Thoracic aorta (tissue), 2 donors: ENCODE measurements at regions not wholly inside any gene's neighbourhood (a gene's known extent, or its start where the extent isn't known, plus 50 kb on each side); places are given as distances from the start of the nearest gene placed in this dataset.

Source experiments
- ATAC-seq: fragments of 150-250 bp; one replicate; pipeline ENCODE4 v1.8.0; 2017; ENCODE audit warnings: low read depth; ENCODE audit not compliant: insufficient number of reproducible peaks, low FRiP score
- DNase-seq: peaks from one replicate; pipeline ENCODE4 v3.0.0-alpha.2; 2020; ENCODE audit warnings: low spot score
- H3K27ac ChIP-seq, 2 donors: fragments of 200-600 bp; sonication (generic); 1 replicate in 1 of 2; 2 replicates in 1 of 2; pipeline ENCODE4 v1.5.1; 2016; ENCODE audit warnings: mild to moderate bottlenecking in 2 of 2, moderate library complexity in 2 of 2
- H3K27me3 ChIP-seq: fragments of 200-600 bp; sonication (generic); replicated peaks from 2 replicates; pipeline ENCODE4 v1.6.0; 2016; ENCODE audit warnings: mild to moderate bottlenecking; ENCODE audit not compliant: insufficient read depth
- H3K36me3 ChIP-seq: fragments of 200-600 bp; sonication (generic); one replicate; pipeline ENCODE4 v1.5.1; 2016
- H3K4me1 ChIP-seq, 2 donors: fragments of 200-600 bp; sonication (generic); 1 replicate in 1 of 2; 2 replicates in 1 of 2; pipeline versions ENCODE4 v1.5.1 to v1.6.0; 2016; ENCODE audit warnings: low read depth in 2 of 2, mild to moderate bottlenecking in 1 of 2; ENCODE audit not compliant: control insufficient read depth in 1 of 2
- H3K4me3 ChIP-seq: fragments of 200-600 bp; sonication (generic); 2 replicates; pipeline ENCODE4 v1.5.1; 2016; ENCODE audit warnings: mild to moderate bottlenecking
- H3K9me3 ChIP-seq: fragments of 200-600 bp; sonication (generic); 2 replicates; pipeline ENCODE4 v1.5.1; 2016
- CTCF ChIP-seq: fragments of 200-600 bp; sonication (generic); IDR thresholded peaks from one replicate; pipeline ENCODE4 v1.5.1; 2019; ENCODE audit warnings: antibody characterized with exemption

- Histone ChIP-seq H3K36me3 (no peaks in the 10 kb centered on the region), H3K27ac (peak overlapping the region in 1 of 2 donors; percentile 12), H3K9me3 (no peaks in the 10 kb centered on the region), H3K4me3 (no peak overlapping the region), H3K4me1 (peaks cover 15 to 28% of the 10 kb centered on the region in 2 donors), H3K27me3 (no peaks in the 10 kb centered on the region)
- ATAC-seq (no peak), DNase-seq (no peak)
- no peak for TF ChIP-seq CTCF
Measured at GRCh38 chr6:40733770-40734396, 146.7 kb upstream of the LRFN2 start.

- TF ChIP-seq CTCF = no peak
- no peak for DNase-seq
- no peaks in the 10 kb centered on the region for H3K27me3 ChIP-seq
- ATAC-seq = no peak
- no peaks in the 10 kb centered on the region for H3K36me3 ChIP-seq
- no peaks in the 10 kb centered on the region for H3K9me3 ChIP-seq
- peaks cover 15 to 28% of the 10 kb centered on the region in 2 donors for H3K4me1 ChIP-seq
- H3K27ac ChIP-seq = no peak overlapping the region
- no peak overlapping the region for H3K4me3 ChIP-seq
Measured at GRCh38 chr6:40733290-40733689, 146.1 kb upstream of the LRFN2 start.

GRCh38 chr6:40732878-40733277 lies 145.7 kb upstream of the LRFN2 start:
- peaks cover 15 to 28% of the 10 kb centered on the region in 2 donors for H3K4me1 ChIP-seq
- H3K27me3 ChIP-seq = no peaks in the 10 kb centered on the region
- no peaks in the 10 kb centered on the region for H3K9me3 ChIP-seq
- no peak overlapping the region for H3K4me3 ChIP-seq
- no peak for DNase-seq
- ATAC-seq = no peak
- no peaks in the 10 kb centered on the region for H3K36me3 ChIP-seq
- H3K27ac ChIP-seq = no peak overlapping the region
- no peak for TF ChIP-seq CTCF

DNA sequence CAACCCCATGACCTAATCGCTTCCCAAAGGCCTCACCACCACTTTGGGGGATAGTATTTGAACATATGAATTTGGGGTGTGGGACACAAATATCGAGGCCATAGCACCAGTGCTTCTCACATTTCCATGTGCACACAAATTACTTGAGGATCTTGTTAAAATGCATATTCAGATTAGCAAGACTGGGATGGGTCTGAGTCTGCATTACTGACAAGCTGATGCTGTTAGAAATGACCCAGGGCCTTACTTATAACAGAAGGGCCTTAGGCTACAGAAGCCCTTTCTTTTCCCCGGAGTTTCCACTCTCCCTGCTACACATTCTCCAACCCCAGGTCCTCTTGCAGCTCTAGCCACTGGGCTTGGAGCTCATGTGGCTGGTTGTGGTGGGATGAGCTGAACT lies 141.5 kb upstream of the LRFN2 start:
- H3K27me3 ChIP-seq = no peaks in the 10 kb centered on the region
- no peak for TF ChIP-seq CTCF
- no peaks in the 10 kb centered on the region for H3K36me3 ChIP-seq
- peaks cover 15 to 24% of the 10 kb centered on the region in 2 donors for H3K4me1 ChIP-seq
- H3K27ac ChIP-seq = no peak overlapping the region
- ATAC-seq (no peak), DNase-seq (no peak)
- no peak overlapping the region for H3K4me3 ChIP-seq
- H3K9me3 ChIP-seq = no peaks in the 10 kb centered on the region

DNA sequence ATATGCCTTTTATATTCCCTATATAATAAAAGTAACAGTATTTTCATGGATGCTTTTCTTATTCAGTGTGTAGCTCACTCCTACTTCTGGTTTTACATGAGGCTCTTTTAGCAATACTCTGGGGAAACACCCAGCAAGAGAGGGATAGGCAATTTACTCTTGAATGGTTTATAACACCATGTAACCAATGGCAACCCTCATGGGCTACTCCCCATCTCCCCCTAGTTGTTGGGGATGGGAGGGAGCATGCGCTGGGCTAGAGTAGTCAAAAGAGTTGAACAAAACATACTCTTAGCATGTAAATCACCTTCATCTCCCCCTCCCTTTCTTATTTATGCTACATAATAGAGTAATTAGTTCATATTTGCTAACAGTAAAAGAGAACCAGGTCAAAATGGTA lies 140.1 kb upstream of the LRFN2 start:
- no peak for TF ChIP-seq CTCF
- no peaks in the 10 kb centered on the region for H3K9me3 ChIP-seq

More for the DNA sequence above, 140.1 kb upstream of the LRFN2 start:
- ATAC-seq (no peak), DNase-seq (no peak)
- peaks cover 6 to 10% of the 10 kb centered on the region in 2 donors for H3K4me1 ChIP-seq
- no peaks in the 10 kb centered on the region for H3K27me3 ChIP-seq
- H3K27ac ChIP-seq = no peak overlapping the region
- H3K36me3 ChIP-seq = no peaks in the 10 kb centered on the region
- H3K4me3 ChIP-seq = no peak overlapping the region
